ENCODE measurements at regions not wholly inside any gene's neighbourhood (a gene's known extent, or its start where the extent isn't known, plus 50 kb on each side); places are given as distances from the start of the nearest gene placed in this dataset.

- TF ChIP-seq CTCF (IDR thresholded peaks at IDR 0.05) (no peak), POLR2A (IDR thresholded peaks at IDR 0.05) (no peak)
Observed at GRCh38 chr14:87419925-87420324, 573.1 kb downstream of the GALC start.

Measured in adrenal gland (tissue), 5 donors.